ENCODE measurements at regions not wholly inside any gene's neighbourhood (a gene's known extent, or its start where the extent isn't known, plus 50 kb on each side); places are given as distances from the start of the nearest gene placed in this dataset.
A peak's percentile ranks its signal among the peaks of the same experiment; 100 is the strongest.

- Mint-ChIP-seq H3K9me3 (peaks cover 0 to 5% (median 0%) of the 10 kb centered on the region in 3 donors), H3K4me3 (no peak overlapping the region), H3K36me3 (no peaks in the 10 kb centered on the region), H3K27ac (no peak overlapping the region), H3K27me3 (no peaks in the 10 kb centered on the region), H3K4me1 (no peaks in the 10 kb centered on the region)
Measured at GRCh38 chr13:53326716-53327115, 298.1 kb downstream of the OLFM4 start.

GRCh38 chr13:53327680-53328315 is 299.2 kb downstream of the OLFM4 start:
- Mint-ChIP-seq H3K9me3 (peaks cover 0 to 5% (median 0%) of the 10 kb centered on the region in 3 donors), H3K27ac (no peak overlapping the region), H3K4me1 (no peaks in the 10 kb centered on the region), H3K27me3 (no peaks in the 10 kb centered on the region), H3K4me3 (no peak overlapping the region), H3K36me3 (no peaks in the 10 kb centered on the region)

DNA sequence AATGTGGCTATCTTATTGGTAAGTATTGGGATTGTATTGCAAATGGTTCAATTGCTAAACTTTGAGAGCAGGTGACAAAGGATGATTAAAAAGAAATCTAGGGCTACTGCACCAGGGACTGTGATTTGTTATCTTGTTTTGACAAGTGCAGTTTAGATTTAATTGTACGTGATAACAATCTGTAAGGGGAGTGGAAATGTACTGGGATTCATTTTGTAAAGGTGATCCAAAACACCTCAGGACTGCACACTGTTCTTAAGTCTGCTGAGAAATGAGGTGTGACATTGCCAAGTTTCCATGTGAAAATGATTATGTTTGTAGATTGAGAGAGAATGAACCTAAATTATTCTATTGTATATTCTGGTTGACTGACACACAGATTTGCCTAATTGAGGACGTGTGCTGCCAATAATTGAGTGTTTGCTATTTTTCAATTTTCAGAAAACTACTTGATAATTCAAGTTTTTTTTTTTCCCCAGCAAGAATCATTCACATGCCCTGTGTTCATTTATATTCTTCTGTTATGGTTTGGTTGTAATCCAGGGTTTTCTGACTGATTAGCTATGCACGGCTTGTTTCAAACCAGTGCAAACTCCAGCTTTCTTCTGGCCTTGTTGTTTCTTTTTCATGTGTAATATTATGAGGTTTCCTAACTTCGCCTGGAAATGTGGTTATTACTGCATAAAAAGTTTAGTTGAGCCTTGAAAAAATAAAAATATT is 308.0 kb downstream of the OLFM4 start:
- H3K4me1 Mint-ChIP-seq, result no peaks in the 10 kb centered on the region
- H3K9me3 Mint-ChIP-seq, result peaks cover 0 to 11% (median 2%) of the 10 kb centered on the region in 3 donors
- no peak overlapping the region for H3K4me3 Mint-ChIP-seq
- H3K27me3 Mint-ChIP-seq, result peaks cover 1% of the 10 kb centered on the region
- H3K27ac Mint-ChIP-seq, result no peak overlapping the region
- no peaks in the 10 kb centered on the region for H3K36me3 Mint-ChIP-seq

DNA sequence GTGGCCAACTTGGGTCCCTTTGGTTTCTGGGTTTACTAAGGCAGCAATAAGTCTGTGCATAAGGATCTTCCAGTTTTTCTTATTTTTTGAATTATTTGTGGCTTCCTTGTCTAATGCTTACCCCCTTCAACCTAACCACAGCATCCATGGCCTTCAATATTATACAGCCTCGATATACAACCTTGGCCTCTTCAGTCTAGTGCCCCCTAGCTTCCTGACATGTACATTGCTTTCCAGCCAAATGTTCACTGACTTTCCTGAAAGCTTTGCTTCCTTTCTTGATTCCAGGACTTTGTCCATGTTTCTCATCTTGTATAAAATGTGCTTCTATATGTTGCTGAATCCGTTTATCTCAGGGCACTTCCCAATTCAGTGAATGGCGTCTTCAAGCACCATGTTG is 310.1 kb downstream of the OLFM4 start:
- no peaks in the 10 kb centered on the region for H3K4me1 Mint-ChIP-seq
- H3K36me3 Mint-ChIP-seq, result no peaks in the 10 kb centered on the region
- H3K27me3 Mint-ChIP-seq, result peaks cover 1% of the 10 kb centered on the region
- no peak overlapping the region for H3K4me3 Mint-ChIP-seq
- peaks cover 0 to 11% (median 2%) of the 10 kb centered on the region in 3 donors for H3K9me3 Mint-ChIP-seq
- no peak overlapping the region for H3K27ac Mint-ChIP-seq

DNA sequence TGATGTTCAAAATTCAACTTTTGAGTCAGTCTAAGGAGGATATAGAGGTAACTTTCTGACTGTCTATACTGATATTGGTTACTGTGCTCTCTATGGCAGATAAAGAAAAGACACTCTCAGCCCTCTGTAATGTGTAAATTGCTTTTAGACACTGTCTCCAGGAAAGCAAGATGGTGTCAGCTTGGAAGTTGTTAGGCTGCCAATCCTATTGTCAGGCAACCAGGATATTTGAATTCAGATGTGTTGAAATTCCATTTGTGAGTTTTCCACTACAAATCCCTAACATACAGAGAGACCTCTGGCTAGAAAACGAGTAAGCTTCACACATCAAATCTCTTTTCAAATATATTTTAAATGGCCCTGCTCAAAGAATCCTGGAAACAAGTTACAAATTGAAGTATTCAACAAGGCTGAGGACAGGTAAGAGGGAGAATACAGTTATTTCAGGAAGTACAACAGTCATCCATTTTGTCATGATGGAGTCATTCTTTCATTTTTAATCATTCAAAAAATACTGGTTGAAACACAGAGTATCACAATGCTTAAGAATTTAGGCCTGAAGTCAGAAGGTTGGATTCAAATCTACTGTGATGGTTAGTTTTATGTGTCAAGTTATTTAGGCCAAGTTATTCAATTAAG is 312.0 kb downstream of the OLFM4 start:
- no peak overlapping the region for H3K4me3 Mint-ChIP-seq
- H3K36me3 Mint-ChIP-seq, result no peaks in the 10 kb centered on the region
- no peak overlapping the region for H3K27ac Mint-ChIP-seq
- H3K9me3 Mint-ChIP-seq, result peaks cover 0 to 2% (median 0%) of the 10 kb centered on the region in 3 donors
- H3K27me3 Mint-ChIP-seq, result peaks cover under 1% of the 10 kb centered on the region
- no peaks in the 10 kb centered on the region for H3K4me1 Mint-ChIP-seq

GRCh38 chr13:53341144-53341510 is 312.5 kb downstream of the OLFM4 start:
- Mint-ChIP-seq H3K4me1 (no peaks in the 10 kb centered on the region), H3K9me3 (no peaks in the 10 kb centered on the region), H3K36me3 (no peaks in the 10 kb centered on the region), H3K27me3 (no peaks in the 10 kb centered on the region), H3K27ac (no peak overlapping the region), H3K4me3 (no peak overlapping the region)

GRCh38 chr13:53342623-53343360 is 314.2 kb downstream of the OLFM4 start:
- no peak overlapping the region for H3K27ac Mint-ChIP-seq
- H3K4me1 Mint-ChIP-seq, result no peaks in the 10 kb centered on the region
- no peaks in the 10 kb centered on the region for H3K27me3 Mint-ChIP-seq
- H3K9me3 Mint-ChIP-seq, result peaks cover 0 to 4% (median 2%) of the 10 kb centered on the region in 3 donors
- no peak overlapping the region for H3K4me3 Mint-ChIP-seq
- no peaks in the 10 kb centered on the region for H3K36me3 Mint-ChIP-seq

GRCh38 chr13:53343361-53343744 is 314.7 kb downstream of the OLFM4 start:
- H3K9me3 Mint-ChIP-seq, result peaks cover 0 to 4% (median 2%) of the 10 kb centered on the region in 3 donors
- H3K27ac Mint-ChIP-seq, result no peak overlapping the region
- H3K36me3 Mint-ChIP-seq, result no peaks in the 10 kb centered on the region
- H3K4me1 Mint-ChIP-seq, result no peaks in the 10 kb centered on the region
- H3K4me3 Mint-ChIP-seq, result no peak overlapping the region
- H3K27me3 Mint-ChIP-seq, result no peaks in the 10 kb centered on the region

- H3K36me3 Mint-ChIP-seq, result no peaks in the 10 kb centered on the region
- peaks cover 0 to 6% (median 2%) of the 10 kb centered on the region in 3 donors for H3K9me3 Mint-ChIP-seq
- H3K4me1 Mint-ChIP-seq, result no peaks in the 10 kb centered on the region
- no peak overlapping the region for H3K4me3 Mint-ChIP-seq
- no peak overlapping the region for H3K27ac Mint-ChIP-seq
- H3K27me3 Mint-ChIP-seq, result no peaks in the 10 kb centered on the region
Measured at GRCh38 chr13:53351021-53351420, 322.4 kb downstream of the OLFM4 start.

- no peaks in the 10 kb centered on the region for H3K27me3 Mint-ChIP-seq
Measured at GRCh38 chr13:53357582-53357981, 329.0 kb downstream of the OLFM4 start.

DNA sequence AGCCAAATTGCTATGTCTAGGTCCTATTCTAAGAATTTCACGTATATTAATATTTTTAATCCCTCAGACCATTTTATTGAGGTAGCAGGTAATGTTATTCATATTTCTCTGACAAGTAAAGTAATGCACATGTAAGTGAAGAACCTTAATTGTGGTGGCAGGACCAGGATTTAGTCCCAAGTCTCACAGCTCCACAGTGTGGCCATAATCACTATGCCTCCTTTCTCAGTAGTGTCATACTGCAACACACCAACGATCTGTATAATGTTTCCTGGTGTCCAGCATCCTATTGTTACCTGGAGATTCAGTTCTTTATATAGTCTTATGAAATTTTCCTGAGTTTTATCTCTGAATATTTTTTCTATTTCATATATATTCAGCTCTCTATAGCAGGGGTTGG is 340.3 kb downstream of the OLFM4 start:
- Mint-ChIP-seq H3K36me3 (no peaks in the 10 kb centered on the region), H3K4me3 (no peak overlapping the region), H3K27me3 (no peaks in the 10 kb centered on the region), H3K27ac (no peak overlapping the region), H3K4me1 (no peaks in the 10 kb centered on the region), H3K9me3 (peaks cover 0 to 1% (median 0%) of the 10 kb centered on the region in 3 donors)

More at GRCh38 chr13:53357582-53357981, 329.0 kb downstream of the OLFM4 start:
- H3K9me3 Mint-ChIP-seq, result no peaks in the 10 kb centered on the region
- H3K27ac Mint-ChIP-seq, result no peak overlapping the region
- no peak overlapping the region for H3K4me3 Mint-ChIP-seq
- no peaks in the 10 kb centered on the region for H3K36me3 Mint-ChIP-seq
- no peaks in the 10 kb centered on the region for H3K4me1 Mint-ChIP-seq

DNA sequence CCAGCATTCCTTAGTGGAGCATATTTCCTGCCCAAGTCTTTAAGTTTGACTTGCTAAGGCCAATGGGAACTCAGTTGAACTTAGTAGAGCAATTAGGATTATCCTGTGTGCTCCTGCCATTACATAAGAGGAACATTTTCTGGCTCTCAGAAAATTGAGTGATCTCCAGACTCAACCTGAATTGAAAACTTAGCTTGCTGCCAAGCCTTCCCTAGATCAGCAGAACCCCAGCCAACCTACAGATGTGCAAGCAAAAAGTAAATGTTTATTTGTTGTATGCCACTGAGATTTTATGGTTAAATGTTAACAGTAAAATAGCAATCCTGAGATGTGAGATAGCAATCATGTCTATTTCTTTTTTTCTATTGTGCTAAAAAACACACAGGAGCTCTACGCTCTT is 350.9 kb downstream of the OLFM4 start:
- Mint-ChIP-seq H3K27me3 (no peaks in the 10 kb centered on the region), H3K4me1 (no peaks in the 10 kb centered on the region), H3K4me3 (no peak overlapping the region), H3K27ac (no peak overlapping the region), H3K36me3 (peaks cover 1% of the 10 kb centered on the region), H3K9me3 (peaks cover 0 to 3% (median 2%) of the 10 kb centered on the region in 3 donors)

DNA sequence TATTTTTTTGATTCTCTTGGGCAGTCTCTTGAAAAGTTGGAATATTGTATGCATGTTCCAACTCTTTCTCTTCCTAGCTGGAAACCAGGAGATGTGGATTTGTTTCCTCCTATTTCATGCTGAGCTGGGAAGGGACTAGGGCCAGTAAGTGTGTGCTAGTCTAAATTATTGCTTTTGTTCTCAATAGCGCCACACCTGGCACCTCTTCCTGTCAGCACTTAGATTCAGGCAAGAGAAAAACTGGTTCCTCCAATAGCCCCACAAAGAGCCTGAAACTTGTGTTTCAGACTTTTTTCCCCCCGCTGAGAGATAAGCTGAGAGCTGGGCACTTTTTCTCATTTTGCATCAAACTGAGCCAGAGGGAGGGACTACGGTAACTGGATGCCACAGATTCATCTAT is 353.4 kb downstream of the OLFM4 start:
- H3K4me3 Mint-ChIP-seq, result no peak overlapping the region
- H3K27me3 Mint-ChIP-seq, result no peaks in the 10 kb centered on the region
- no peaks in the 10 kb centered on the region for H3K4me1 Mint-ChIP-seq
- no peak overlapping the region for H3K27ac Mint-ChIP-seq
- peaks cover 3 to 10% (median 4%) of the 10 kb centered on the region in 3 donors for H3K9me3 Mint-ChIP-seq
- H3K36me3 Mint-ChIP-seq, result peaks cover 1% of the 10 kb centered on the region

- no peaks in the 10 kb centered on the region for H3K27me3 Mint-ChIP-seq
- H3K4me1 Mint-ChIP-seq, result no peaks in the 10 kb centered on the region
- H3K4me3 Mint-ChIP-seq, result no peak overlapping the region
- H3K9me3 Mint-ChIP-seq, result peaks cover 0 to 3% (median 0%) of the 10 kb centered on the region in 3 donors
- H3K27ac Mint-ChIP-seq, result no peak overlapping the region
- H3K36me3 Mint-ChIP-seq, result no peaks in the 10 kb centered on the region
Measured at GRCh38 chr13:53398051-53398450, 369.4 kb downstream of the OLFM4 start.

GRCh38 chr13:53405616-53406015 is 377.0 kb downstream of the OLFM4 start:
- peak overlapping the region in 1 of 3 donors; percentile 43 for H3K27ac Mint-ChIP-seq
- no peaks in the 10 kb centered on the region for H3K27me3 Mint-ChIP-seq
- H3K9me3 Mint-ChIP-seq, result peaks cover 0 to 3% (median 0%) of the 10 kb centered on the region in 3 donors
- no peak overlapping the region for H3K4me3 Mint-ChIP-seq
- H3K4me1 Mint-ChIP-seq, result peaks cover 0 to 1% (median 0%) of the 10 kb centered on the region in 3 donors
- H3K36me3 Mint-ChIP-seq, result no peaks in the 10 kb centered on the region
